GM19397 (cell line): ENCODE measurements at regions not wholly inside any gene's neighbourhood (a gene's known extent, or its start where the extent isn't known, plus 50 kb on each side); places are given as distances from the start of the nearest gene placed in this dataset.

Experiments used
- ATAC-seq: cut with Tn5 transposase; IDR thresholded peaks from one replicate; pipeline ENCODE4 v1.9.1; 2021; ENCODE audit warnings: mild to moderate bottlenecking, moderate library complexity; ENCODE audit not compliant: unreplicated experiment

DNA sequence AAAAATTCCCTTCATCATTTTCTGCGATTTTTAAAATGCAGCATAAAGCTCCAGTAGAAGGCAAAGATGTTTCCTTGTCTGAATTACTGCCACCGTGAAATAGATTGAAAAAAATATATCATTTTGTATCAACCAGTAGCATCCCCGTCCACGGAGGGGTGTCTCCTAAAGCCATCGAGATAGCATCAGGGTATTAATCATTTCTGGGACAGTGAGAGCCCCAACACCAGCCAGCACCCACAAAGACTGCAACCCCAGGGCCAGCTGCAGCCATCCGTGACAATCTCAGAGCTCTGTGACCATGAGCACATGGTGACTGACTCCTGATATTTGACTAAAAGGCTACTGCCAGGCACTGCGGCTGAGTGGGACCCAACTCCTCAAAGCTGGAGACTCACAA lies 64.1 kb upstream of the SIX3 start:
- ATAC-seq = no peak

DNA sequence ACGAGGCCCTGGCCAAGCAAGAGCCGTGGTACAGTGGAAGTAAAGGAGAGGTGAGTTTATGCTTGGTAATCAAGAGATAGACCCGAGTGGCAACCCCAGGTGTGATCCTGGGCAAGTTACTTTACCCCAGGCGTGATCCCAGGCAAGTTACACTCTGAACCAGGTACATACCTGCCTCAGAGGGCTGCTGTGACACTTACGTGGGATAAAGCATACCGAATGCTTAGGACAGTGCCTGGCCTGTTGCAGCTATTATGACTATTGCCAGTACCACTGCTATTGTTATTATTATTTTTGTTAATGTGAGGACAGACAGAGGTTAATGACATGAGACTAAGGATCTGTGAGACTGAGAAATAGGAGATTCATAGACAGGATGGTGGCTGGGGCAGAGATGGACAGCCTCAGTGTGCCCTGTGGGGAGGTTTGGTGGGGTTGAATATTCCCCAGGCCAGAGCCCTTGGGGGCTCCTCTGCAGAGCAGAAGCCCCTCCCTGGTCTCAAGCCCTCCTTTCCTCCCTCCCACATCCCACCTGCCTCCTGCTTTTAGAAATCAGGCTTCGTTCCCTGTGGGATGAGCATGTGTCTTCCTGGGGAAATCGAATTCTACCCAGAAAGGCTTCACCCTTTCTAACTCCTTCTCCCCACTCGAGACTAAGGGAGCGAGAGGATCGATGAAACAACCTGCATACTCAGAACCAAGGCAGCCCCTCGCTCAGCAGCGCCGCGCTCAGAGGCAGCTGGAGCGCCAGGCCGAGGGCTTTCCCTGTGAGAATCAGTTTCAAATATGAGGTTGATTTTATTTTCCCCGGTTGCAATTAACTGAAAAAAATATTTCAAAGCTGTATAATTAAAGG lies 62.0 kb upstream of the SIX3 start:
- no peak for ATAC-seq

DNA sequence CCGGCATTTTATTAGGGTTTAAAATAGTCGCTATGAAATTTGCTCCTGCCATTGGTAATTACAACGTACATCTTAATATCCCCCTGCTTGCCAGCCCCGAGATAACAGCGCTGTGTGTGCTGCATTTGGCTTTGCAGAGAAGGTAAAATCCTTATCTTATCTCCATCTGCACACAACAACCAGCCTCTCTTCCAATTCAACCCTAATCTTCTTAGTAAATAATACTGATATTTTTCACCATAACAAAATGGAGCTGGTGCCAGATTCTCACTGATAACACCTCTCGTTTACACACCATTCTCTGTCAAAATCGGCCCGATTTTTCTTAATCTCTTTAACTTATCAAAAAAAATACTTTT lies 61.4 kb upstream of the SIX3 start:
- no peak for ATAC-seq

DNA sequence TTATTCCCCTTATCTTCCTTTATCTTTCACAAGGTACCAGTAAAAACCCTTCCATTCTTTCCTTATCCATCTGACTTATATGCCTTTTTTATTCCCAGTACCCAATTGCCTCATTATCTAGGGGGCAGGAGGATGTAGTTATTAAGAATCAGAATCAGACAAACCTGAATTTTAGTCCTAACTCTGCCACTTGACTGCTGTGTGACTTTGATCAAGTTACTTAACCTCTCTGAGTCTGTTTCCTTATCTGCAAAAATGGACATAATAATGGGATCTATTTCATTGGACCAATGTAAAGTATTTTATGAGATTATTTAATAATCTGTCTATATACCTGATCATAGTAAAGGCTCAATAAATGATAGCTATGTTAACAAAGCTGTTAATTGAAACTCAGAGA lies 59.6 kb upstream of the SIX3 start:
- ATAC-seq = no peak

DNA sequence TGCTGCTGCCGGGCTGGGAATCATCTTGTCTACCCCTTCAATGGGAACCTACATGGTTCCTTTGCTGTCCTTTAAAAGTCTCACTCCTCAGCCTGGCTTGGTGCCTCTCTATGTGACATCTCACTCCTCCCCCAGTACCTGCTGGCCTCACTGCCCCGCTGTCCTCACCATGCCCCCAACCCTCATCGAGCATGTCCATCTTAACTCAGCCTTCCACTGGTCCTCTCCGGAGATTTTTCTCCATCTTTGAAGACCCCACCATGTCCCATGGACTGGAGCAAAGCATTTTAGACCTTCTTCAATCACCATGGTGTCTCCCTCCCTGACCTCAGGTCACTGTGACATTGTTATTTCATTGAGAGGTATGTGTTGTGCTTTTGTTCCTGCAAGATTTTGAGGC lies 58.1 kb upstream of the SIX3 start:
- ATAC-seq = no peak

DNA sequence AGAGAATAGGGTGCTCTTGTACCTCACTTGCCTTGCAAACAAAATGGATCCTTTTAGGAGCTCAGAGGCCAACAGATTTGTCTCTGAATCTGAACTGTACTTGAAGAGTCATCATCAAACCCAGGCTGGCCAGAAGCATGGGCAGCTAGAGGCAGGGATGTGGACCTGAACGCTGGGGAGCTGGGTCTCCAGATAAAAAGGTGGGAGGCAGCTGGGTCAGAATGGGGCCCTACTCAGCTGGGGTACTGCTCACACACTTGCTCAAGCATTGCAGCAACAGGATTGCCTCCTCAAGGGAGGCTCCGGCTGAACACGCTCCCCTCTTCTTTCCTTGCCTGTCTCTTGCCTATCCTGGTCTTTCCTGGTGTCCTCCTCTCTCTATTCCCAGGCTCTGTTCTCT lies 57.3 kb upstream of the SIX3 start:
- no peak for ATAC-seq

DNA sequence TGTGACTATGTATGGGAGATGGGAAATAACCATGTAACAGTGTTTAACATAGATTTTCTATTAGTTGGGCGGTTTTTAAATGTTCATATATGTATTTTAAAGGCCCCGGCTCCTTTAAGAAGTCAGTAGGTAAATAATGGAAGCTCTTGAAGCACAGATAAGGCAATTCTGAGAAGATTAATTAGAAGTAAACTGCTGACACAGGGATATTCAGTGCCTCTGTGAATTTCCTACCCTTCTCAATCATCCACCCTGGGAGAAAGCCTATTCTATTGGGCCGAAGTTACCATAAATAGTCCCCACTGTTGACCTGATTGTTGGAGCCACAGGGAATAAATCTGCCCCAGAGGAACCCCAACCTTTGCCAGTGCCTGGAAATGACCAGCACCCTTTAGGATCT lies 56.8 kb upstream of the SIX3 start:
- no peak for ATAC-seq

DNA sequence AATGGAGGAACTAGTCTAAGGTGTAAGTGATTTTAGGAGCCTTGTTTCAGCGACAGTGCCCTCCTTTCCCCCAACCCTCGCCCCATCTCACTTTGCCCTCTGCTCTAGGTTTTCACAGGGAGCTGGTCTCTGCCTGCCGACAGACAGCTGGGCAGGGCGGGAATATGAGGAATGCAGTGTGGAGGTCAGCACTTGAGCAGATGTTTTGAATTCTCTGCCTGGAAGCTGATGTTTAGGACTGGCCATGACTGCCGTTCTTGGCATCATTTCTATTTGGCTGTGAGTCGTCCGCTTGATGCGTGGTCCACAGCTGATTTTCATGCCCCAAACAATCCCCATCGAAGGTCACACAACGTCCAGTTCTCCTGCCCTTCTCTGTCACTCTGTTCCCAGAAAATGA lies 55.1 kb upstream of the SIX3 start:
- ATAC-seq = no peak

DNA sequence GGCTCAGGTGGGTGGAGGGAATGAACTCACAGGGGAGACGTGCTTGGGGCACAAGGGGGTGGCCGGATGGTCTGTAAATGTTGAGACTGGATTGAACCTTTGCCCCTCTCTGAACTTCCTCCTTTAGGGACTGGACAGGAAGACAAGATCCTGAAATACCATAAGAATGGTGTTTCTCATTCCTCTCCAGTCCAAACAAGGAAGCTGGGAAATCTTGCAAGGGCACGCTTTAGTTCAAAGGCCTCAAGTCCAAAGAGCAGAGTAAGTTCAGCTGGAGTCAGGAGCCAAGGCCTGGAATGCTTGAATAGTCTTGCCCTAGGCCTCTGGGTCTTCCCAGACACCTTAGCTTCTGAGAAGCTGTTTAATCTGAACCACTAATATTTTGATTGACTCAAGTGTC lies 52.4 kb upstream of the SIX3 start:
- no peak for ATAC-seq
